HG02798 (cell line): ENCODE measurements at regions not wholly inside any gene's neighbourhood (a gene's known extent, or its start where the extent isn't known, plus 50 kb on each side); places are given as distances from the start of the nearest gene placed in this dataset.

Source experiments
- ATAC-seq: cut with Tn5 transposase; IDR thresholded peaks from one replicate; pipeline ENCODE4 v1.9.1; 2021; ENCODE audit warnings: mild to moderate bottlenecking; ENCODE audit not compliant: unreplicated experiment, poor library complexity

GRCh38 chr5:175201393-175201792, 242.6 kb downstream of the DRD1 start:
- ATAC-seq: no peak

- ATAC-seq: no peak
Measured at GRCh38 chr5:175195698-175196656, 248.0 kb downstream of the DRD1 start.

- ATAC-seq: no peak
Measured at GRCh38 chr5:175181331-175181730, 262.7 kb downstream of the DRD1 start.

GRCh38 chr5:175170899-175171298, 273.1 kb downstream of the DRD1 start:
- no peak for ATAC-seq

GRCh38 chr5:175168882-175169507, 275.0 kb downstream of the DRD1 start:
- no peak for ATAC-seq

GRCh38 chr5:175166026-175166425, 278.0 kb downstream of the DRD1 start:
- ATAC-seq: no peak

GRCh38 chr5:175163586-175164275, 280.3 kb downstream of the DRD1 start:
- no peak for ATAC-seq

GRCh38 chr5:175162036-175162435, 281.9 kb downstream of the DRD1 start:
- ATAC-seq: no peak

- ATAC-seq: no peak
Measured at GRCh38 chr5:175159956-175160355, 284.0 kb downstream of the DRD1 start.

- ATAC-seq: no peak
Measured at GRCh38 chr5:175148636-175149172, 295.3 kb downstream of the DRD1 start.

GRCh38 chr5:175146733-175147132, 297.2 kb downstream of the DRD1 start:
- ATAC-seq: no peak

GRCh38 chr5:175141421-175141820, 302.6 kb downstream of the DRD1 start:
- ATAC-seq: no peak

GRCh38 chr5:175133185-175133584, 310.8 kb downstream of the DRD1 start:
- no peak for ATAC-seq

GRCh38 chr5:175131432-175131831, 312.6 kb downstream of the DRD1 start:
- no peak for ATAC-seq

GRCh38 chr5:175129619-175130018, 314.4 kb downstream of the DRD1 start:
- ATAC-seq: no peak

GRCh38 chr5:175129121-175129520, 314.9 kb downstream of the DRD1 start:
- ATAC-seq: no peak

GRCh38 chr5:175124821-175125220, 319.2 kb downstream of the DRD1 start:
- ATAC-seq: no peak

- no peak for ATAC-seq
Measured at GRCh38 chr5:175124251-175124813, 319.6 kb downstream of the DRD1 start.

- no peak for ATAC-seq
Measured at GRCh38 chr5:175123542-175123941, 320.4 kb downstream of the DRD1 start.

- no peak for ATAC-seq
Measured at GRCh38 chr5:175121457-175121856, 322.5 kb downstream of the DRD1 start.
